Parathyroid adenoma (tissue), 2 donors: ENCODE measurements at regions not wholly inside any gene's neighbourhood (a gene's known extent, or its start where the extent isn't known, plus 50 kb on each side); places are given as distances from the start of the nearest gene placed in this dataset.

ENCODE experiments used
- H2AFZ ChIP-seq: fragments of 300-600 bp; sonication (generic); one replicate; pipeline ENCODE4 v1.7.0; 2017; ENCODE audit warnings: antibody characterized with exemption, mild to moderate bottlenecking
- H3K27ac ChIP-seq: fragments of 300-600 bp; sonication (generic); one replicate; pipeline ENCODE4 v1.7.0; 2017
- H3K27me3 ChIP-seq: fragments of 300-600 bp; sonication (generic); one replicate; pipeline ENCODE4 v1.7.0; 2017; ENCODE audit warnings: low read length; ENCODE audit not compliant: control insufficient read depth, insufficient read depth
- H3K36me3 ChIP-seq: fragments of 300-600 bp; sonication (generic); one replicate; pipeline ENCODE4 v1.7.0; 2017; ENCODE audit warnings: low read length; ENCODE audit not compliant: control insufficient read depth, insufficient read depth
- H3K4me1 ChIP-seq: fragments of 300-600 bp; sonication (generic); one replicate; pipeline ENCODE4 v1.7.0; 2017; ENCODE audit warnings: control low read depth
- H3K4me2 ChIP-seq: fragments of 300-600 bp; sonication (generic); one replicate; pipeline ENCODE4 v1.7.0; 2017; ENCODE audit warnings: low read length
- H3K4me3 ChIP-seq: fragments of 300-600 bp; sonication (generic); one replicate; pipeline ENCODE4 v1.7.0; 2017; ENCODE audit warnings: low read depth, low read length
- H3K79me2 ChIP-seq: fragments of 300-600 bp; sonication (generic); one replicate; pipeline ENCODE4 v1.7.0; 2017; ENCODE audit warnings: control low read depth
- H3K9ac ChIP-seq: fragments of 300-600 bp; sonication (generic); one replicate; pipeline ENCODE4 v1.7.0; 2017; ENCODE audit warnings: mild to moderate bottlenecking
- H3K9me3 ChIP-seq: fragments of 300-600 bp; sonication (generic); one replicate; pipeline ENCODE4 v1.7.0; 2017; ENCODE audit warnings: low read length; ENCODE audit not compliant: control insufficient read depth
- CTCF ChIP-seq: fragments of 300-600 bp; sonication (generic); IDR thresholded peaks from one replicate; pipeline ENCODE4 v1.7.0; 2017; ENCODE audit warnings: antibody characterized with exemption, mild to moderate bottlenecking
- donor health status: primary hyperparathyroidism.

- Histone ChIP-seq H3K27ac (no peak overlapping the region), H3K4me2 (no peak overlapping the region), H3K36me3 (no peaks in the 10 kb centered on the region), H3K4me1 (no peaks in the 10 kb centered on the region), H3K9ac (no peak overlapping the region), H2AFZ (no peak overlapping the region), H3K79me2 (no peaks in the 10 kb centered on the region), H3K9me3 (no peaks in the 10 kb centered on the region), H3K4me3 (no peak overlapping the region), H3K27me3 (no peaks in the 10 kb centered on the region)
- peak; percentile 71 for TF ChIP-seq CTCF
Measured at GRCh38 chr3:59212128-59212779, 162.4 kb upstream of the CFAP20DC start.

- Histone ChIP-seq H3K79me2 (no peaks in the 10 kb centered on the region), H3K9ac (no peak overlapping the region), H3K27ac (no peak overlapping the region), H3K27me3 (no peaks in the 10 kb centered on the region), H3K36me3 (no peaks in the 10 kb centered on the region), H3K4me2 (no peak overlapping the region), H3K9me3 (no peaks in the 10 kb centered on the region), H2AFZ (no peak overlapping the region), H3K4me1 (no peaks in the 10 kb centered on the region), H3K4me3 (no peak overlapping the region)
- TF ChIP-seq CTCF: no peak
Measured at GRCh38 chr3:59210260-59210659, 160.4 kb upstream of the CFAP20DC start.

GRCh38 chr3:59192473-59192872, 142.6 kb upstream of the CFAP20DC start:
- Histone ChIP-seq H3K27me3 (no peaks in the 10 kb centered on the region), H3K4me3 (no peak overlapping the region), H3K36me3 (no peaks in the 10 kb centered on the region), H3K4me1 (no peaks in the 10 kb centered on the region), H3K79me2 (no peaks in the 10 kb centered on the region), H3K27ac (no peak overlapping the region), H3K4me2 (no peak overlapping the region), H3K9ac (no peak overlapping the region), H2AFZ (no peak overlapping the region), H3K9me3 (no peaks in the 10 kb centered on the region)
- TF ChIP-seq CTCF: no peak

GRCh38 chr3:59191651-59192050, 141.8 kb upstream of the CFAP20DC start:
- no peak overlapping the region for H3K4me2 ChIP-seq
- no peak overlapping the region for H3K9ac ChIP-seq
- H3K27ac ChIP-seq: no peak overlapping the region
- no peaks in the 10 kb centered on the region for H3K79me2 ChIP-seq
- H2AFZ ChIP-seq: no peak overlapping the region
- TF ChIP-seq CTCF: no peak
- no peak overlapping the region for H3K4me3 ChIP-seq
- no peaks in the 10 kb centered on the region for H3K9me3 ChIP-seq
- no peaks in the 10 kb centered on the region for H3K27me3 ChIP-seq
- H3K36me3 ChIP-seq: no peaks in the 10 kb centered on the region
- H3K4me1 ChIP-seq: no peaks in the 10 kb centered on the region

- Histone ChIP-seq H3K36me3 (no peaks in the 10 kb centered on the region), H3K4me1 (no peaks in the 10 kb centered on the region), H3K27me3 (no peaks in the 10 kb centered on the region), H3K4me3 (no peak overlapping the region), H3K4me2 (no peak overlapping the region), H3K9me3 (no peaks in the 10 kb centered on the region), H3K79me2 (no peaks in the 10 kb centered on the region), H2AFZ (no peak overlapping the region), H3K9ac (no peak overlapping the region), H3K27ac (no peak overlapping the region)
- TF ChIP-seq CTCF: no peak
Measured at GRCh38 chr3:59189939-59190338, 140.1 kb upstream of the CFAP20DC start.
